ENCODE measurements at regions not wholly inside any gene's neighbourhood (a gene's known extent, or its start where the extent isn't known, plus 50 kb on each side); places are given as distances from the start of the nearest gene placed in this dataset.
A peak's percentile ranks its signal among the peaks of the same experiment; 100 is the strongest.

GRCh38 chrX:147376601-147377422 is 534.9 kb upstream of the FMR1 start:
- Mint-ChIP-seq H3K27me3 (ENCODE audit: insufficient read depth, unreplicated experiment) (no peaks in the 10 kb centered on the region), H3K4me3 (ENCODE audit: unreplicated experiment) (no peak overlapping the region), H3K27ac (ENCODE audit: low read depth, unreplicated experiment) (no peak overlapping the region), H3K4me1 (ENCODE audit: insufficient read depth, unreplicated experiment) (no peaks in the 10 kb centered on the region), H3K36me3 (ENCODE audit: insufficient read depth, unreplicated experiment) (no peaks in the 10 kb centered on the region), H3K9me3 (ENCODE audit: unreplicated experiment) (peaks cover 9% of the 10 kb centered on the region)
- BruUV-seq (replicated peaks): no TSS peak
- peak; percentile 4 for DNase-seq (ENCODE audit: unreplicated experiment)
- intact Hi-C loops (cut with micrococcal nuclease): no loop called here
- ChIA-PET POLR2A (no interaction called here), CTCF (interaction anchor here (0.6 kb wide), 1 partner anchor 66 kb away, joined by 3 read pairs; no protein-coding TSS in a partner anchor)
- TF ChIP-seq CTCF (IDR thresholded peaks at IDR 0.05; ENCODE audit: unreplicated experiment): no peak

GRCh38 chrX:147364896-147365295 is 546.8 kb upstream of the FMR1 start:
- no peak overlapping the region for H3K4me3 Mint-ChIP-seq (ENCODE audit: unreplicated experiment)
- no peaks in the 10 kb centered on the region for H3K27me3 Mint-ChIP-seq (ENCODE audit: insufficient read depth, unreplicated experiment)
- ChIA-PET POLR2A (no interaction called here), CTCF (interaction anchor here (0.5 kb wide), 1 partner anchor 421 kb away, joined by 4 read pairs; no protein-coding TSS in a partner anchor)
- no peaks in the 10 kb centered on the region for H3K9me3 Mint-ChIP-seq (ENCODE audit: unreplicated experiment)
- no peak for DNase-seq (ENCODE audit: unreplicated experiment)
- no TSS peak for BruUV-seq (replicated peaks)
- intact Hi-C loops (cut with micrococcal nuclease): no loop called here
- no peaks in the 10 kb centered on the region for H3K36me3 Mint-ChIP-seq (ENCODE audit: insufficient read depth, unreplicated experiment)
- no peak overlapping the region for H3K27ac Mint-ChIP-seq (ENCODE audit: low read depth, unreplicated experiment)
- H3K4me1 Mint-ChIP-seq (ENCODE audit: insufficient read depth, unreplicated experiment): no peaks in the 10 kb centered on the region
- no peak for TF ChIP-seq CTCF (IDR thresholded peaks at IDR 0.05; ENCODE audit: unreplicated experiment)

GRCh38 chrX:147351644-147352043 is 537.1 kb upstream of the CXorf51A start:
- intact Hi-C loops (cut with micrococcal nuclease): no loop called here
- no peak overlapping the region for H3K4me3 Mint-ChIP-seq (ENCODE audit: unreplicated experiment)
- TF ChIP-seq CTCF (IDR thresholded peaks at IDR 0.05; ENCODE audit: unreplicated experiment): no peak
- no peaks in the 10 kb centered on the region for H3K36me3 Mint-ChIP-seq (ENCODE audit: insufficient read depth, unreplicated experiment)
- no peak overlapping the region for H3K27ac Mint-ChIP-seq (ENCODE audit: low read depth, unreplicated experiment)
- no peak for DNase-seq (ENCODE audit: unreplicated experiment)
- H3K9me3 Mint-ChIP-seq (ENCODE audit: unreplicated experiment): peaks cover 10% of the 10 kb centered on the region
- ChIA-PET POLR2A (no interaction called here), CTCF (no interaction called here)
- BruUV-seq (replicated peaks): no TSS peak
- no peaks in the 10 kb centered on the region for H3K27me3 Mint-ChIP-seq (ENCODE audit: insufficient read depth, unreplicated experiment)
- no peaks in the 10 kb centered on the region for H3K4me1 Mint-ChIP-seq (ENCODE audit: insufficient read depth, unreplicated experiment)

GRCh38 chrX:147343467-147343866 is 528.9 kb upstream of the CXorf51A start:
- no peaks in the 10 kb centered on the region for H3K27me3 Mint-ChIP-seq (ENCODE audit: insufficient read depth, unreplicated experiment)
- H3K4me1 Mint-ChIP-seq (ENCODE audit: insufficient read depth, unreplicated experiment): peaks cover 5% of the 10 kb centered on the region
- DNase-seq (ENCODE audit: unreplicated experiment): no peak
- ChIA-PET CTCF (no interaction called here), POLR2A (no interaction called here)
- BruUV-seq (replicated peaks): no TSS peak
- intact Hi-C loops (cut with micrococcal nuclease): no loop called here
- no peak overlapping the region for H3K27ac Mint-ChIP-seq (ENCODE audit: low read depth, unreplicated experiment)
- H3K4me3 Mint-ChIP-seq (ENCODE audit: unreplicated experiment): no peak overlapping the region
- H3K36me3 Mint-ChIP-seq (ENCODE audit: insufficient read depth, unreplicated experiment): no peaks in the 10 kb centered on the region
- H3K9me3 Mint-ChIP-seq (ENCODE audit: unreplicated experiment): peaks cover 17% of the 10 kb centered on the region
- no peak for TF ChIP-seq CTCF (IDR thresholded peaks at IDR 0.05; ENCODE audit: unreplicated experiment)
